Adrenal gland (tissue), 9 donors: ENCODE measurements at regions not wholly inside any gene's neighbourhood (a gene's known extent, or its start where the extent isn't known, plus 50 kb on each side); places are given as distances from the start of the nearest gene placed in this dataset.

ENCODE experiments used
- DNase-seq, 7 donors: peaks; one replicate each; pipeline ENCODE4 v3.0.0-alpha.2; 2019 to 2020
- H3K27ac ChIP-seq, 5 donors: fragments of 200-600 bp; sonication (generic) in 4 of 5; 1 replicate in 3 of 5; 2 replicates in 2 of 5; pipeline versions ENCODE4 v1.5.1 to v1.8.0; 2016 to 2020; ENCODE audit warnings: mild to moderate bottlenecking in 1 of 5
- H3K27me3 ChIP-seq: fragments of 200-600 bp; 2 replicates; pipeline ENCODE4 v1.8.0; 2021
- H3K36me3 ChIP-seq, 2 donors: fragments of 200-600 bp; replicated peaks in 1 of 2; 1 replicate in 1 of 2; 2 replicates in 1 of 2; pipeline versions ENCODE4 v1.5.1 to v1.8.0; 2018 to 2022
- H3K4me1 ChIP-seq, 2 donors: fragments of 200-600 bp; replicated peaks in 1 of 2; 1 replicate in 1 of 2; 2 replicates in 1 of 2; pipeline versions ENCODE4 v1.5.1 to v1.8.0; 2018 to 2021
- H3K4me3 ChIP-seq, 4 donors: fragments of 200-600 bp; sonication (generic) in 3 of 4; one replicate each; pipeline ENCODE4 v1.5.1; 2016 to 2018
- H3K9me3 ChIP-seq, 3 donors: fragments of 200-600 bp; sonication (generic) in 1 of 3; replicated peaks in 1 of 3; 1 replicate in 2 of 3; 2 replicates in 1 of 3; pipeline versions ENCODE4 v1.5.1 to v1.8.0; 2016 to 2021
- POLR2A ChIP-seq, 2 donors: fragments of 450-650 bp; IDR thresholded peaks; one replicate each; pipeline ENCODE4 v1.6.1; 2017; ENCODE audit warnings: antibody characterized with exemption in 2 of 2, mild to moderate bottlenecking in 2 of 2, moderate library complexity in 1 of 2
- WGBS, 4 donors: extraction: QIAGEN DNeasy Blood & Tissue Kit in 2 of 4; methylation state at CpG; one replicate each; pipeline versions ENCODE4 v1.1.5 to v1.1.7; 2013 to 2017; 5-methylcytosine and 5-hydroxymethylcytosine counted together
- intact Hi-C, 2 donors: fragments of 100-400 bp; cut with DNase I; formaldehyde crosslinking; loops; one replicate each; pipeline versions ENCODE4 v1.14.1 to v1.15.0; 2022 to 2023
- TF ChIP-seq, protein P1 (sequence below), 6 experiments: fragments of 450-650 bp in 4 of 6; fragments of 200-600 bp in 2 of 6; sonication (generic) in 1 of 6; IDR thresholded peaks; 1 replicate in 5 of 6; 2 replicates in 1 of 6; pipeline versions ENCODE4 v1.5.1 to v1.8.0; 2016 to 2021; ENCODE audit warnings: antibody characterized with exemption in 6 of 6, mild to moderate bottlenecking in 2 of 6, moderate library complexity in 1 of 6
- donor health status: healthy with polysubstance abuse.
- donor health status: Bipolar disorder and iron deficiency.
- donor health status: DM: yes; HTN: yes; CAD: no.
- donor health status: DM: no; HTN: no; CAD: no.
- donor health status: DM: no; HTN: no; CAD: no.

DNA sequence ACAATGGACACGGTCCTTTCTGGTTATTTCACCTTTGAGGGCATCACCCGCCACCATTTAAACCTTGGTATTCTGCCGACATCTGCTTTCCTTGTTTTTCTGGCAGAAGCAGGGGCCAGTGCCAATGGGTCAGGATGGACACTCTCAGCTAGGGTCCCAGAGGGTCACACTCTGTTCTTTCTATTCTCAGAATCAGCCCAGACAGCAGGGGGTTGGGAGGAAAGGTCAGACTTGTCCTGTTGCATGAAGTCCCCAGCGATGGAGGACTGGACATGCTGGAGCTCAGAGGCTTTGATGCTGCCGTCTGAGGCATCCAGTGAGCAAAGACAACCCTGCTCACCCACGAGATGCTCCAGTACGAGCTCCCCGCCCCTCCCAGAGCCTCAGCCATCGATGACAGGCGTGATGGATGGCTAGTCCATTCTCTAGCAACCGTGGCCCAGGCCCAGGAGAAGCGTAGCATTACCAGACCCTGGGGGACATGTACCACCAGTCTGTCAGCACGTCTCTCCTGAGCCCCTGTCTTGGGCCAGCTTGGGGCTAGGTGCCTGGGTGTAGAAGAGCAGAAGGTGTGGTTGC is 62.0 kb downstream of the FOXL1 start:
- no peak for DNase-seq
- TF ChIP-seq POLR2A (IDR thresholded peaks at IDR 0.05), result no peak
- TF ChIP-seq, protein P1, sequence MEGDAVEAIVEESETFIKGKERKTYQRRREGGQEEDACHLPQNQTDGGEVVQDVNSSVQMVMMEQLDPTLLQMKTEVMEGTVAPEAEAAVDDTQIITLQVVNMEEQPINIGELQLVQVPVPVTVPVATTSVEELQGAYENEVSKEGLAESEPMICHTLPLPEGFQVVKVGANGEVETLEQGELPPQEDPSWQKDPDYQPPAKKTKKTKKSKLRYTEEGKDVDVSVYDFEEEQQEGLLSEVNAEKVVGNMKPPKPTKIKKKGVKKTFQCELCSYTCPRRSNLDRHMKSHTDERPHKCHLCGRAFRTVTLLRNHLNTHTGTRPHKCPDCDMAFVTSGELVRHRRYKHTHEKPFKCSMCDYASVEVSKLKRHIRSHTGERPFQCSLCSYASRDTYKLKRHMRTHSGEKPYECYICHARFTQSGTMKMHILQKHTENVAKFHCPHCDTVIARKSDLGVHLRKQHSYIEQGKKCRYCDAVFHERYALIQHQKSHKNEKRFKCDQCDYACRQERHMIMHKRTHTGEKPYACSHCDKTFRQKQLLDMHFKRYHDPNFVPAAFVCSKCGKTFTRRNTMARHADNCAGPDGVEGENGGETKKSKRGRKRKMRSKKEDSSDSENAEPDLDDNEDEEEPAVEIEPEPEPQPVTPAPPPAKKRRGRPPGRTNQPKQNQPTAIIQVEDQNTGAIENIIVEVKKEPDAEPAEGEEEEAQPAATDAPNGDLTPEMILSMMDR (IDR thresholded peaks at IDR 0.05), result no peak
- Histone ChIP-seq H3K4me3 (no peak overlapping the region), H3K36me3 (no peaks in the 10 kb centered on the region), H3K27ac (no peak overlapping the region), H3K9me3 (no peaks in the 10 kb centered on the region), H3K4me1 (no peaks in the 10 kb centered on the region), H3K27me3 (no peaks in the 10 kb centered on the region)
- intact Hi-C loops, result no loop called here
- WGBS, 4 donors, result 54 to 80% (median 59%) methylated on average over 5 to 13 of the region's 13 CpGs

DNA sequence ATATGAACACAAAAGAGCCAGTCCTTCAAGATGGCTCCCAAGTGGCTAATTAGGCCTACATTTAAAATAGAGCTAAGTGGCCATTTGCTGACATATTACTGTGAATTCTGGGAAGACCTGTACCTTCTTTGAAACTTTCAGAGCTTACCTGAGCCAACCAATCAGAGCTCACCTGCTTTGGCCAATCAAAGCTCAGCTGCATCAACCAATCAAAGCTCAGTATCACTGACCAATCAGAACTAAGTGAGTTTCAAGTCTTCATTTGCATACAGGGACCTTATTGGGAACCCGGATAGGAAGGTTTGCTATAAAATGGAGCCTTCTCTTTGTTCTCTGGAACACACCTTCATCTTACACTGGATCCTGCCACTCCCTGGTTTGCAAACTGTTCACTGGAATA is 63.7 kb downstream of the FOXL1 start:
- TF ChIP-seq, protein P1 (IDR thresholded peaks at IDR 0.05), result no peak
- no peak for TF ChIP-seq POLR2A (IDR thresholded peaks at IDR 0.05)
- no peak overlapping the region for H3K4me3 ChIP-seq
- no peaks in the 10 kb centered on the region for H3K27me3 ChIP-seq
- no peak overlapping the region for H3K27ac ChIP-seq
- H3K9me3 ChIP-seq, result no peaks in the 10 kb centered on the region
- no peaks in the 10 kb centered on the region for H3K36me3 ChIP-seq
- 73 to 88% (median 85%) methylated on average over 1 of the region's 1 CpG for WGBS, 4 donors
- H3K4me1 ChIP-seq, result no peaks in the 10 kb centered on the region
- intact Hi-C loops, result no loop called here
- no peak for DNase-seq

DNA sequence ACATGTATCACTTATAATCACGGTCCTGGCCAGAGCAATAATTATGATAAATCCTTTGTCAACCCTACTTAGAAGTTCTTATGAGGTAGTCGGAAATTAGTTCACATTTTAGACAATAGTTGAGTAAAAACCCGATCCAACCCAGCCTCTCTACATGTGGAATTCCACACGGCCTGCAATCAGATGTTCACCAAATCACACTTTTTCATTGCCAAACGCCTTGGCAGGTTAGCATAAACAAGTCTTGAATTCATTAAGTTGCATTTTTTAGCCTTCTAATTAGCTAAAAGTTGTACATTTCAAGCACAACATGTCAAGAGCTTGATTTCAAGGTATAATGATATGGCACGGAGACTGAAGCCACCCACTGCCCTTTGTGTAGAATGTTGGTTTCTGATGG is 65.3 kb downstream of the FOXL1 start:
- TF ChIP-seq, protein P1 (IDR thresholded peaks at IDR 0.05), result no peak
- TF ChIP-seq POLR2A (IDR thresholded peaks at IDR 0.05), result no peak

GRCh38 chr16:86647561-86647960 is 69.2 kb downstream of the FOXL1 start:
- Histone ChIP-seq H3K27me3 (no peaks in the 10 kb centered on the region), H3K9me3 (no peaks in the 10 kb centered on the region), H3K4me1 (no peaks in the 10 kb centered on the region), H3K36me3 (no peaks in the 10 kb centered on the region), H3K27ac (no peak overlapping the region), H3K4me3 (no peak overlapping the region)
- 60 to 95% (median 77%) methylated on average over 2 of the region's 2 CpGs for WGBS, 4 donors
- TF ChIP-seq POLR2A (IDR thresholded peaks at IDR 0.05), result no peak
- TF ChIP-seq, protein P1 (IDR thresholded peaks at IDR 0.05), result no peak
- no peak for DNase-seq
- intact Hi-C loops, result no loop called here

More for the DNA sequence above, 65.3 kb downstream of the FOXL1 start:
- no peak overlapping the region for H3K27ac ChIP-seq
- 60 to 70% (median 66%) methylated on average over 6 of the region's 6 CpGs for WGBS, 4 donors
- DNase-seq, result no peak
- no peaks in the 10 kb centered on the region for H3K27me3 ChIP-seq
- H3K4me1 ChIP-seq, result no peaks in the 10 kb centered on the region
- no peaks in the 10 kb centered on the region for H3K36me3 ChIP-seq
- H3K9me3 ChIP-seq, result no peaks in the 10 kb centered on the region
- no peak overlapping the region for H3K4me3 ChIP-seq
- intact Hi-C loops, result no loop called here
